Muscle of back (tissue), 3 donors: ENCODE measurements at regions not wholly inside any gene's neighbourhood (a gene's known extent, or its start where the extent isn't known, plus 50 kb on each side); places are given as distances from the start of the nearest gene placed in this dataset.

ENCODE experiments used
- DNase-seq, 3 donors: peaks; one replicate each; pipeline versions ENCODE4 v3.0.0 to v3.0.0-alpha.2; 2013

- no peak for DNase-seq
Observed at GRCh38 chr6:3593161-3593560, 136.3 kb upstream of the SLC22A23 start.

- DNase-seq = peak in 1 of 3 donors; percentile 80
Observed at GRCh38 chr6:3592371-3592941, 135.6 kb upstream of the SLC22A23 start.

- no peak for DNase-seq
Observed at GRCh38 chr6:3591970-3592369, 135.1 kb upstream of the SLC22A23 start.

- DNase-seq = no peak
Observed at GRCh38 chr6:3587660-3588059, 130.8 kb upstream of the SLC22A23 start.

GRCh38 chr6:3585320-3585935 lies 128.6 kb upstream of the SLC22A23 start:
- peak in 1 of 3 donors; percentile 74 for DNase-seq

GRCh38 chr6:3584606-3585005 lies 127.8 kb upstream of the SLC22A23 start:
- DNase-seq = no peak

- DNase-seq = no peak
Observed at GRCh38 chr6:3581469-3581868, 124.6 kb upstream of the SLC22A23 start.

- DNase-seq = no peak
Observed at GRCh38 chr6:3579652-3580175, 122.9 kb upstream of the SLC22A23 start.

- no peak for DNase-seq
Observed at GRCh38 chr6:3578981-3579380, 122.1 kb upstream of the SLC22A23 start.

GRCh38 chr6:3577517-3577916 lies 120.7 kb upstream of the SLC22A23 start:
- DNase-seq = no peak

GRCh38 chr6:3575701-3576100 lies 118.9 kb upstream of the SLC22A23 start:
- DNase-seq = no peak

GRCh38 chr6:3575166-3575565 lies 118.3 kb upstream of the SLC22A23 start:
- DNase-seq = no peak

GRCh38 chr6:3573670-3574069 lies 116.8 kb upstream of the SLC22A23 start:
- no peak for DNase-seq

- no peak for DNase-seq
Observed at GRCh38 chr6:3571836-3572235, 115.0 kb upstream of the SLC22A23 start.

- no peak for DNase-seq
Observed at GRCh38 chr6:3571250-3571681, 114.4 kb upstream of the SLC22A23 start.

GRCh38 chr6:3569816-3570215 lies 113.0 kb upstream of the SLC22A23 start:
- DNase-seq = no peak

- DNase-seq = no peak
Observed at GRCh38 chr6:3568396-3569082, 111.7 kb upstream of the SLC22A23 start.

GRCh38 chr6:3566812-3567211 lies 110.0 kb upstream of the SLC22A23 start:
- DNase-seq = no peak

- DNase-seq = no peak
Observed at GRCh38 chr6:3565291-3565690, 108.4 kb upstream of the SLC22A23 start.

GRCh38 chr6:3561725-3562124 lies 104.9 kb upstream of the SLC22A23 start:
- no peak for DNase-seq

- no peak for DNase-seq
Observed at GRCh38 chr6:3560211-3560610, 103.4 kb upstream of the SLC22A23 start.

- DNase-seq = no peak
Observed at GRCh38 chr6:3559561-3559960, 102.7 kb upstream of the SLC22A23 start.

- no peak for DNase-seq
Observed at GRCh38 chr6:3557336-3557735, 100.5 kb upstream of the SLC22A23 start.
